ENCODE measurements at regions not wholly inside any gene's neighbourhood (a gene's known extent, or its start where the extent isn't known, plus 50 kb on each side); places are given as distances from the start of the nearest gene placed in this dataset.

DNA sequence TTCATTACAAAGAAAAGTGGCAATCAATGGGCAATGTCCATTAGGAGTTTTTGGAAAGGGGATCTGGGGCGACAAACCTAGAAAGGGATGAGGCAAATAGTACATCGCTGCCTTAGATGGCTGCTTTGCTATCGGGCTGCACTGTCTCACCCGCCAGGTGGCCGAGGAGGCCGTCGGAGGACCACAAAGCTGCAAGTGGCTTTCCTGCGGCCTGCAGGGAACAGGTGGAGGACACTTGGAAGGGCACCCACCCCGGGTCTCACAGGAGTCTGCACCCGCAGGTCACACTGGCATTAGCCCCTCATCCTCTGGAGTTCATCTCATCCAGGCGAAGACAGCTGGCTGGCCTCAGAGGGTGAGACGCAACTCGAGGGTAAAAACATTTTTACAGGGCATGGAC, 1392.5 kb downstream of the AACS start:
- Histone ChIP-seq H3F3A (ENCODE audit: insufficient read depth) (no peaks in the 10 kb centered on the region), H3K79me2 (ENCODE audit: insufficient read depth, low read length) (no peaks in the 10 kb centered on the region), H3K9me3 (ENCODE audit: insufficient read depth, low read length) (no peaks in the 10 kb centered on the region), H3K27ac (ENCODE audit: low read depth, low read length) (no peak overlapping the region), H2AFZ (ENCODE audit: low read depth, low read length, severe bottlenecking) (no peak overlapping the region), H4K20me1 (ENCODE audit: low read depth, low read length) (no peaks in the 10 kb centered on the region), H3K9me2 (replicated peaks; ENCODE audit: insufficient read depth, low read length) (no peaks in the 10 kb centered on the region), H3K4me3 (ENCODE audit: insufficient read depth, low read length, poor library complexity, severe bottlenecking) (no peak overlapping the region), H3K36me3 (ENCODE audit: low read length) (no peaks in the 10 kb centered on the region), H3K9ac (ENCODE audit: low read length) (no peak overlapping the region), H3K27me3 (ENCODE audit: low read length) (no peaks in the 10 kb centered on the region), H3K4me2 (ENCODE audit: low read depth, low read length, poor library complexity, severe bottlenecking) (no peak overlapping the region)
- TF ChIP-seq, protein P1, sequence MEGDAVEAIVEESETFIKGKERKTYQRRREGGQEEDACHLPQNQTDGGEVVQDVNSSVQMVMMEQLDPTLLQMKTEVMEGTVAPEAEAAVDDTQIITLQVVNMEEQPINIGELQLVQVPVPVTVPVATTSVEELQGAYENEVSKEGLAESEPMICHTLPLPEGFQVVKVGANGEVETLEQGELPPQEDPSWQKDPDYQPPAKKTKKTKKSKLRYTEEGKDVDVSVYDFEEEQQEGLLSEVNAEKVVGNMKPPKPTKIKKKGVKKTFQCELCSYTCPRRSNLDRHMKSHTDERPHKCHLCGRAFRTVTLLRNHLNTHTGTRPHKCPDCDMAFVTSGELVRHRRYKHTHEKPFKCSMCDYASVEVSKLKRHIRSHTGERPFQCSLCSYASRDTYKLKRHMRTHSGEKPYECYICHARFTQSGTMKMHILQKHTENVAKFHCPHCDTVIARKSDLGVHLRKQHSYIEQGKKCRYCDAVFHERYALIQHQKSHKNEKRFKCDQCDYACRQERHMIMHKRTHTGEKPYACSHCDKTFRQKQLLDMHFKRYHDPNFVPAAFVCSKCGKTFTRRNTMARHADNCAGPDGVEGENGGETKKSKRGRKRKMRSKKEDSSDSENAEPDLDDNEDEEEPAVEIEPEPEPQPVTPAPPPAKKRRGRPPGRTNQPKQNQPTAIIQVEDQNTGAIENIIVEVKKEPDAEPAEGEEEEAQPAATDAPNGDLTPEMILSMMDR (IDR thresholded peaks at IDR 0.05; ENCODE audit: insufficient read depth, low read length, poor library complexity, severe bottlenecking), result no peak
- TF ChIP-seq EZH2phosphoT487 (conservative IDR thresholded peaks at IDR 0.05; ENCODE audit: low read length), result no peak

DNA sequence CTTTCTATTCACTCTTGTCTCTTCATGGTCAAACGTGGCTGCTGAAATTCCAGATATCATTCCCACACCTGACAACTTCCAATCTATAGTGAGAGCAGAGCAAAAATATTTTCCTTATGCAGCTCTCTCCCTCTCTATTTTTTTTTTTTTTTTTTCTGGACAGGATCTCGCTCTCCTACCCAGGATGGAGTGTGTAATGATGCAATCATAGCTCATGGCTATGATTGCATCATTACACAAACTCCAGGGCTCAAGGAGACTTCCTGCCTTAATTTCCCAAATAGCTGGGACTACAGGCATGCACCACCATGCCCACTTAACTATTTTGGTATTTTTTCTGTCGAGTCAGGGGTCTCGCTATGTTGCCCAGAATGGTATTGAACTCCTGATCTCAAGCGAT, 1398.9 kb downstream of the AACS start:
- H3K9me3 ChIP-seq (ENCODE audit: insufficient read depth, low read length), result no peaks in the 10 kb centered on the region
- TF ChIP-seq, protein P1 (IDR thresholded peaks at IDR 0.05; ENCODE audit: insufficient read depth, low read length, poor library complexity, severe bottlenecking), result no peak
- TF ChIP-seq EZH2phosphoT487 (conservative IDR thresholded peaks at IDR 0.05; ENCODE audit: low read length), result no peak
- H4K20me1 ChIP-seq (ENCODE audit: low read depth, low read length), result no peaks in the 10 kb centered on the region
- H3K27me3 ChIP-seq (ENCODE audit: low read length), result no peaks in the 10 kb centered on the region
- no peak overlapping the region for H3K9ac ChIP-seq (ENCODE audit: low read length)
- no peak overlapping the region for H2AFZ ChIP-seq (ENCODE audit: low read depth, low read length, severe bottlenecking)
- no peak overlapping the region for H3K27ac ChIP-seq (ENCODE audit: low read depth, low read length)
- no peaks in the 10 kb centered on the region for H3F3A ChIP-seq (ENCODE audit: insufficient read depth)
- no peaks in the 10 kb centered on the region for H3K79me2 ChIP-seq (ENCODE audit: insufficient read depth, low read length)
- no peak overlapping the region for H3K4me2 ChIP-seq (ENCODE audit: low read depth, low read length, poor library complexity, severe bottlenecking)
- no peaks in the 10 kb centered on the region for H3K36me3 ChIP-seq (ENCODE audit: low read length)
- no peak overlapping the region for H3K4me3 ChIP-seq (ENCODE audit: insufficient read depth, low read length, poor library complexity, severe bottlenecking)
- no peaks in the 10 kb centered on the region for H3K9me2 ChIP-seq (replicated peaks; ENCODE audit: insufficient read depth, low read length)

DNA sequence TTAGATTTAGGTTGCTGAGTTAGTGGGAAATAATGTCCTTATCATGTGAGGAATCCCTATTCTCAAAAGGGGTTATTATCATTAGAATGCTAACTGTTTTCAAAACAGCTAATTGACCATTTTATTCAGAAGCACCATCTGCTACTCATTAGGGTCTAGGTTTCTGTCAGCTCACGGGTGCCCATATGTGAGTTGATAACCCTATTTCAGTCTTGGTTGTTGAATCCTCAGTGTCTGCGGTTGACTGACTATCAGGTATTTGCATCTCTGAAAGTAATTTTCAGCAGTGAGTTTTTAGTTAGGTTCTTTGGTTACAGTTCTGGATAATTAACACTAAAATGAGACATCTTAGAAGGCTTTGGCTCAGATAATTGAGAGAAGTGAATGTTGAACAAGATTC, 1404.0 kb downstream of the AACS start:
- no peaks in the 10 kb centered on the region for H3K9me2 ChIP-seq (replicated peaks; ENCODE audit: insufficient read depth, low read length)
- H4K20me1 ChIP-seq (ENCODE audit: low read depth, low read length), result no peaks in the 10 kb centered on the region
- no peak overlapping the region for H3K9ac ChIP-seq (ENCODE audit: low read length)
- no peaks in the 10 kb centered on the region for H3K27me3 ChIP-seq (ENCODE audit: low read length)
- H3K36me3 ChIP-seq (ENCODE audit: low read length), result no peaks in the 10 kb centered on the region
- no peak overlapping the region for H3K4me3 ChIP-seq (ENCODE audit: insufficient read depth, low read length, poor library complexity, severe bottlenecking)
- H2AFZ ChIP-seq (ENCODE audit: low read depth, low read length, severe bottlenecking), result no peak overlapping the region
- TF ChIP-seq EZH2phosphoT487 (conservative IDR thresholded peaks at IDR 0.05; ENCODE audit: low read length), result no peak
- TF ChIP-seq, protein P1 (IDR thresholded peaks at IDR 0.05; ENCODE audit: insufficient read depth, low read length, poor library complexity, severe bottlenecking), result no peak
- H3K27ac ChIP-seq (ENCODE audit: low read depth, low read length), result no peak overlapping the region
- H3K79me2 ChIP-seq (ENCODE audit: insufficient read depth, low read length), result no peaks in the 10 kb centered on the region
- no peaks in the 10 kb centered on the region for H3F3A ChIP-seq (ENCODE audit: insufficient read depth)
- no peaks in the 10 kb centered on the region for H3K9me3 ChIP-seq (ENCODE audit: insufficient read depth, low read length)
- H3K4me2 ChIP-seq (ENCODE audit: low read depth, low read length, poor library complexity, severe bottlenecking), result no peak overlapping the region
